GM12878 (cell line): ENCODE measurements at regions not wholly inside any gene's neighbourhood (a gene's known extent, or its start where the extent isn't known, plus 50 kb on each side); places are given as distances from the start of the nearest gene placed in this dataset.

Source experiments
- ATAC-seq: fragments of 200-7000 bp; cut with Tn5 transposase; 3 replicates; pipeline ENCODE4 v1.9.1; 2020; ENCODE audit warnings: mild to moderate bottlenecking, moderate library complexity
- BruUV-seq: library from RNA; stranded (reverse); fragments of 400-500 nt; replicated peaks from 2 replicates; lab custom pipeline; 2021; lab: Mats Ljungman, UMichigan
- CTCF ChIA-PET: fragments of 300-600 bp; sonication (Branson Sonifier 250); formaldehyde crosslinking; extraction: SDS; loops from one replicate; lab custom pipeline; 2021; ENCODE audit warnings: inconsistent platforms; lab: Yijun Ruan, JAX
- POLR2A ChIA-PET: fragments of 350-600 bp; formaldehyde crosslinking; extraction: SDS; loops from one replicate; lab custom pipeline; 2021; ENCODE audit warnings: inconsistent platforms; lab: Charles Lee
- RAD21 ChIA-PET: fragments of 300-600 bp; sonication (Branson Sonifier 250); formaldehyde crosslinking; loops from one replicate; lab custom pipeline; 2023; ENCODE audit warnings: antibody characterized with exemption; ENCODE audit not compliant: unreplicated experiment; lab: Charles Lee
- SMC1A ChIA-PET: fragments of 300-600 bp; sonication (Branson Sonifier 250); formaldehyde crosslinking; loops from one replicate; lab custom pipeline; 2023; ENCODE audit not compliant: unreplicated experiment, uncharacterized antibody; lab: Charles Lee
- DNase-seq: peaks from one replicate; pipeline ENCODE4 v3.0.0-alpha.2; 2011; ENCODE audit warnings: low read depth, low spot score
- FAIRE-seq: peaks from 3 replicates; lab custom pipeline; 2011; peaks lifted over from hg19 to GRCh38; lab: Jason Lieb, UNC
- H2AFZ ChIP-seq: 2 replicates; pipeline ENCODE4 v1.6.0; 2011; ENCODE audit warnings: low read depth, low read length, control low read depth; ENCODE audit not compliant: control insufficient read depth
- H3K27ac ChIP-seq: 2 replicates; pipeline ENCODE4 v1.5.1; 2011; ENCODE audit warnings: control low read depth; ENCODE audit not compliant: control insufficient read depth, insufficient read depth
- H3K27me3 ChIP-seq, 2 experiments: replicated peaks in 1 of 2; 2 replicates each; pipeline versions ENCODE4 v1.6.0 to v1.6.1; 2011; ENCODE audit warnings: low read length in 1 of 2; ENCODE audit not compliant: control insufficient read depth in 2 of 2, insufficient read depth in 2 of 2
- H3K36me3 ChIP-seq, 2 experiments: 2 replicates each; pipeline ENCODE4 v1.5.1; 2011; ENCODE audit warnings: low read length in 1 of 2; ENCODE audit not compliant: control insufficient read depth in 2 of 2, insufficient read depth in 2 of 2
- H3K4me1 ChIP-seq: 2 replicates; pipeline ENCODE4 v1.6.1; 2011; ENCODE audit warnings: mild to moderate bottlenecking, low read length, moderate library complexity, mixed read lengths; ENCODE audit not compliant: control insufficient read depth, insufficient read depth
- H3K4me2 ChIP-seq: 2 replicates; pipeline ENCODE4 v1.6.0; 2011; ENCODE audit warnings: control low read depth; ENCODE audit not compliant: control insufficient read depth, insufficient read depth
- H3K4me3 ChIP-seq: fragments of 200-600 bp; sonication (generic); 2 replicates; pipeline ENCODE4 v1.5.1; 2016
- H3K79me2 ChIP-seq: 2 replicates; pipeline ENCODE4 v1.6.0; 2011; ENCODE audit warnings: low read length; ENCODE audit not compliant: control insufficient read depth, insufficient read depth
- H3K9ac ChIP-seq: 2 replicates; pipeline ENCODE4 v1.8.0; 2011; ENCODE audit warnings: low read length, control low read depth, mixed read lengths; ENCODE audit not compliant: control insufficient read depth, insufficient read depth
- H3K9me3 ChIP-seq: replicated peaks from 3 replicates; pipeline ENCODE4 v1.5.1; 2011; ENCODE audit warnings: mild to moderate bottlenecking, low read length; ENCODE audit not compliant: control insufficient read depth, insufficient read depth
- H4K20me1 ChIP-seq: 2 replicates; pipeline ENCODE4 v1.6.0; 2011; ENCODE audit not compliant: control insufficient read depth, insufficient read depth
- CHD1 ChIP-seq: IDR thresholded peaks from 2 replicates; pipeline ENCODE4 v1.6.1; 2012; ENCODE audit warnings: low read depth, low read length, improper control_type of control experiment
- CHD2 ChIP-seq: IDR thresholded peaks from 2 replicates; pipeline ENCODE4 v1.6.1; 2011; ENCODE audit warnings: low read depth, low read length, improper control_type of control experiment, borderline replicate concordance
- FOXK2 ChIP-seq: fragments of 450-650 bp; IDR thresholded peaks from 2 replicates; pipeline ENCODE4 v1.6.1; 2017; ENCODE audit warnings: mild to moderate bottlenecking, moderate library complexity
- GABPA ChIP-seq: IDR thresholded peaks from 2 replicates; pipeline ENCODE4 v1.6.1; 2014; ENCODE audit warnings: antibody characterized with exemption, low read depth, mild to moderate bottlenecking, inconsistent platforms
- MEF2A ChIP-seq: IDR thresholded peaks from 2 replicates; pipeline ENCODE4 v1.6.1; 2011; ENCODE audit warnings: low read depth, mild to moderate bottlenecking, low read length, moderate library complexity; ENCODE audit not compliant: insufficient read depth
- MTA3 ChIP-seq: IDR thresholded peaks from 2 replicates; pipeline ENCODE4 v1.6.1; 2012; ENCODE audit warnings: low read length, inconsistent platforms, borderline replicate concordance
- RELA ChIP-seq: fragments of 450-650 bp; IDR thresholded peaks from 2 replicates; pipeline ENCODE4 v1.8.0; 2014; ENCODE audit warnings: borderline replicate concordance; ENCODE audit not compliant: partially characterized antibody
- SREBF2 ChIP-seq: IDR thresholded peaks from 2 replicates; pipeline ENCODE4 v1.6.1; 2012; ENCODE audit warnings: mild to moderate bottlenecking, low read length
- TCF12 ChIP-seq: IDR thresholded peaks from 2 replicates; pipeline ENCODE4 v1.6.1; 2011; ENCODE audit warnings: low read depth, mild to moderate bottlenecking, low read length
- YY1 ChIP-seq: IDR thresholded peaks from 2 replicates; pipeline ENCODE4 v1.6.1; 2011; ENCODE audit warnings: low read depth, mild to moderate bottlenecking, low read length
- in situ Hi-C: fragments of 300-500 bp; cut with MboI; formaldehyde crosslinking; loops from 9 replicates; pipeline ENCODE4 v1.14.3; 2018; ENCODE audit warnings: mixed read lengths
- intact Hi-C: fragments of 100-400 bp; cut with micrococcal nuclease; formaldehyde crosslinking; loops from one replicate; pipeline ENCODE4 v1.14.2; 2022; ENCODE audit not compliant: unreplicated experiment
- TF ChIP-seq, protein P1 (sequence below): IDR thresholded peaks from 2 replicates; pipeline ENCODE4 v1.6.1; 2012; ENCODE audit warnings: low read depth, low read length, improper control_type of control experiment
- TF ChIP-seq, protein P2 (sequence below): fragments of 450-650 bp; IDR thresholded peaks from 2 replicates; pipeline ENCODE4 v1.6.1; 2016; ENCODE audit warnings: mild to moderate bottlenecking
- TF ChIP-seq, protein P3 (sequence below): IDR thresholded peaks from 2 replicates; pipeline ENCODE4 v1.6.1; 2011; ENCODE audit warnings: borderline replicate concordance, low read depth, mild to moderate bottlenecking, moderate library complexity, mixed read lengths, low read length; ENCODE audit not compliant: insufficient read depth; ENCODE audit errors: extremely low read length

GRCh38 chr12:88781909-88782308 lies 201.6 kb upstream of the KITLG start:
- TF ChIP-seq, protein P1, sequence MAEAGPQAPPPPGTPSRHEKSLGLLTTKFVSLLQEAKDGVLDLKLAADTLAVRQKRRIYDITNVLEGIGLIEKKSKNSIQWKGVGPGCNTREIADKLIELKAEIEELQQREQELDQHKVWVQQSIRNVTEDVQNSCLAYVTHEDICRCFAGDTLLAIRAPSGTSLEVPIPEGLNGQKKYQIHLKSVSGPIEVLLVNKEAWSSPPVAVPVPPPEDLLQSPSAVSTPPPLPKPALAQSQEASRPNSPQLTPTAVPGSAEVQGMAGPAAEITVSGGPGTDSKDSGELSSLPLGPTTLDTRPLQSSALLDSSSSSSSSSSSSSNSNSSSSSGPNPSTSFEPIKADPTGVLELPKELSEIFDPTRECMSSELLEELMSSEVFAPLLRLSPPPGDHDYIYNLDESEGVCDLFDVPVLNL, result no peak
- TF ChIP-seq RELA (no peak), MTA3 (no peak), FOXK2 (no peak), MEF2A (no peak), TCF12 (no peak), GABPA (no peak), YY1 (no peak), CHD1 (no peak), SREBF2 (no peak), CHD2 (no peak)
- TF ChIP-seq, protein P2, sequence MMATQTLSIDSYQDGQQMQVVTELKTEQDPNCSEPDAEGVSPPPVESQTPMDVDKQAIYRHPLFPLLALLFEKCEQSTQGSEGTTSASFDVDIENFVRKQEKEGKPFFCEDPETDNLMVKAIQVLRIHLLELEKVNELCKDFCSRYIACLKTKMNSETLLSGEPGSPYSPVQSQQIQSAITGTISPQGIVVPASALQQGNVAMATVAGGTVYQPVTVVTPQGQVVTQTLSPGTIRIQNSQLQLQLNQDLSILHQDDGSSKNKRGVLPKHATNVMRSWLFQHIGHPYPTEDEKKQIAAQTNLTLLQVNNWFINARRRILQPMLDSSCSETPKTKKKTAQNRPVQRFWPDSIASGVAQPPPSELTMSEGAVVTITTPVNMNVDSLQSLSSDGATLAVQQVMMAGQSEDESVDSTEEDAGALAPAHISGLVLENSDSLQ, result no peak
- TF ChIP-seq, protein P3, sequence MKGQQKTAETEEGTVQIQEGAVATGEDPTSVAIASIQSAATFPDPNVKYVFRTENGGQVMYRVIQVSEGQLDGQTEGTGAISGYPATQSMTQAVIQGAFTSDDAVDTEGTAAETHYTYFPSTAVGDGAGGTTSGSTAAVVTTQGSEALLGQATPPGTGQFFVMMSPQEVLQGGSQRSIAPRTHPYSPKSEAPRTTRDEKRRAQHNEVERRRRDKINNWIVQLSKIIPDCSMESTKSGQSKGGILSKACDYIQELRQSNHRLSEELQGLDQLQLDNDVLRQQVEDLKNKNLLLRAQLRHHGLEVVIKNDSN, result no peak
- Histone ChIP-seq H3K36me3 (no peaks in the 10 kb centered on the region), H2AFZ (no peak overlapping the region), H3K4me2 (no peak overlapping the region), H4K20me1 (no peaks in the 10 kb centered on the region), H3K27me3 (no peaks in the 10 kb centered on the region), H3K9me3 (no peaks in the 10 kb centered on the region), H3K4me3 (no peak overlapping the region), H3K9ac (no peak overlapping the region), H3K27ac (no peak overlapping the region), H3K4me1 (no peaks in the 10 kb centered on the region), H3K79me2 (no peaks in the 10 kb centered on the region)
- DNase-seq (no peak), FAIRE-seq (no peak), ATAC-seq (no peak)
- ChIA-PET SMC1A (no interaction called here), RAD21 (no interaction called here), CTCF (interaction anchor here (0.6 kb wide), 1 partner anchor 253 kb away, joined by 3 read pairs; no protein-coding TSS in a partner anchor), POLR2A (no interaction called here)
- in situ Hi-C loops (no loop called here), intact Hi-C loops (no loop called here)
- no TSS peak for BruUV-seq
